HCT116 (cell line): ENCODE measurements at regions not wholly inside any gene's neighbourhood (a gene's known extent, or its start where the extent isn't known, plus 50 kb on each side); places are given as distances from the start of the nearest gene placed in this dataset.

Experiments
- ATAC-seq: fragments of 200-7000 bp; cut with Tn5 transposase; 2 replicates; pipeline ENCODE4 v1.9.1; 2020; ENCODE audit warnings: mild to moderate bottlenecking, moderate library complexity
- BruUV-seq: library from RNA; stranded (reverse); fragments of 400-500 nt; replicated peaks from 2 replicates; lab custom pipeline; 2021; lab: Mats Ljungman, UMichigan
- CTCF ChIA-PET: fragments of 300-600 bp; sonication (Branson Sonifier 250); formaldehyde crosslinking; loops from one replicate; lab custom pipeline; 2021; ENCODE audit warnings: antibody characterized with exemption; lab: Charles Lee
- POLR2A ChIA-PET: fragments of 300-600, 350-600 bp; sonication (Branson Sonifier 250); formaldehyde crosslinking; loops from one replicate; lab custom pipeline; 2021; ENCODE audit warnings: antibody characterized with exemption; lab: Charles Lee
- RAD21 ChIA-PET, 2 experiments: fragments of 300-600 bp; sonication (Branson Sonifier 250); formaldehyde crosslinking; loops; one replicate each; lab custom pipeline; 2023; ENCODE audit warnings: low total read pairs in 2 of 2; ENCODE audit not compliant: uncharacterized antibody in 2 of 2, unreplicated experiment in 2 of 2, low non-redundant PET in 1 of 2; lab: Charles Lee
- DNase-seq: peaks from one replicate; pipeline ENCODE4 v3.0.0-alpha.2; 2010; ENCODE audit warnings: low read depth, low spot score
- H2AFZ ChIP-seq: fragments of 200-600 bp; shearing (Covaris generic), sonication (generic); 2 replicates; pipeline ENCODE4 v1.6.1; 2017; ENCODE audit warnings: low read depth, mixed run types, mixed read lengths, antibody characterized with exemption, low read length; ENCODE audit not compliant: poor library complexity, severe bottlenecking
- H3K27ac ChIP-seq: 2 replicates; pipeline ENCODE4 v1.5.1; 2012; ENCODE audit warnings: low read depth, low read length
- H3K27me3 ChIP-seq: fragments of 200-600 bp; sonication (generic); 2 replicates; pipeline ENCODE4 v1.6.1; 2016; ENCODE audit warnings: mixed run types, low read length, mixed read lengths; ENCODE audit not compliant: insufficient read depth
- H3K36me3 ChIP-seq, 2 experiments: fragments of 200-500 bp in 1 of 2; fragments of 200-600 bp in 1 of 2; sonication (Bioruptor generic) in 1 of 2; sonication (generic) in 1 of 2; 2 replicates each; pipeline versions ENCODE4 v1.5.1 to v1.6.1; 2014 to 2016; ENCODE audit warnings: low read length in 2 of 2, inconsistent platforms in 1 of 2, mixed read lengths in 1 of 2, mixed run types in 1 of 2; ENCODE audit not compliant: insufficient read depth in 2 of 2, control insufficient read depth in 1 of 2
- H3K4me1 ChIP-seq, 2 experiments: fragments of 200-600 bp in 1 of 2; sonication (generic) in 1 of 2; 2 replicates each; pipeline versions ENCODE4 v1.5.1 to v1.6.1; 2012 to 2017; ENCODE audit warnings: low read length in 2 of 2, inconsistent platforms in 1 of 2, mild to moderate bottlenecking in 1 of 2, mixed read lengths in 1 of 2, mixed run types in 1 of 2, moderate library complexity in 1 of 2; ENCODE audit not compliant: insufficient read depth in 2 of 2, control insufficient read depth in 1 of 2
- H3K4me2 ChIP-seq: fragments of 200-600 bp; sonication (generic); 2 replicates; pipeline ENCODE4 v1.6.1; 2017; ENCODE audit warnings: mixed run types, low read length, mixed read lengths
- H3K4me3 ChIP-seq, 2 experiments: fragments of 200-600 bp in 1 of 2; sonication (generic) in 1 of 2; replicated peaks in 1 of 2; 2 replicates each; pipeline ENCODE4 v1.5.1; 2011 to 2016; ENCODE audit warnings: low read length in 2 of 2, control low read depth in 1 of 2, low read depth in 1 of 2, mild to moderate bottlenecking in 1 of 2, mixed read lengths in 1 of 2, mixed run types in 1 of 2
- H3K79me2 ChIP-seq: fragments of 200-600 bp; sonication (generic); 2 replicates; pipeline ENCODE4 v1.6.1; 2017; ENCODE audit warnings: mild to moderate bottlenecking, mixed run types, low read length, moderate library complexity, mixed read lengths; ENCODE audit not compliant: insufficient read depth
- H3K9ac ChIP-seq: fragments of 200-600 bp; sonication (generic); 2 replicates; pipeline ENCODE4 v1.6.1; 2016; ENCODE audit warnings: low read length, mixed read lengths
- H3K9me2 ChIP-seq: fragments of 200-600 bp; sonication (generic), shearing (Covaris generic); 2 replicates; pipeline ENCODE4 v1.6.1; 2017; ENCODE audit warnings: mixed run types, mild to moderate bottlenecking, moderate library complexity; ENCODE audit not compliant: insufficient read depth
- H3K9me3 ChIP-seq, 2 experiments: fragments of 200-500 bp in 1 of 2; fragments of 200-600 bp in 1 of 2; sonication (Bioruptor generic) in 1 of 2; sonication (generic) in 1 of 2; 2 replicates each; pipeline ENCODE4 v1.6.1; 2014 to 2017; ENCODE audit warnings: low read length in 2 of 2, mixed read lengths in 2 of 2, inconsistent platforms in 1 of 2, low read depth in 1 of 2, mild to moderate bottlenecking in 1 of 2, mixed run types in 1 of 2, moderate library complexity in 1 of 2; ENCODE audit not compliant: control insufficient read depth in 1 of 2, insufficient read depth in 1 of 2
- H4K20me1 ChIP-seq: fragments of 200-600 bp; sonication (generic), shearing (Covaris generic); 2 replicates; pipeline ENCODE4 v1.6.1; 2017; ENCODE audit warnings: mixed run types, mild to moderate bottlenecking, moderate library complexity; ENCODE audit not compliant: insufficient read depth
- ATF3 ChIP-seq: IDR thresholded peaks from 2 replicates; pipeline ENCODE4 v1.6.1; 2012
- CTCF ChIP-seq, 3 experiments: fragments of 200-600 bp in 1 of 3; sonication (generic) in 1 of 3; IDR thresholded peaks in 2 of 3; conservative IDR thresholded peaks in 1 of 3; 2 replicates each; pipeline ENCODE4 v1.5.1; 2012 to 2017; ENCODE audit warnings: low read depth in 2 of 3, low read length in 2 of 3, antibody characterized with exemption in 1 of 3, borderline replicate concordance in 1 of 3, control low read depth in 1 of 3, mild to moderate bottlenecking in 1 of 3, mixed read lengths in 1 of 3, mixed run types in 1 of 3, moderate library complexity in 1 of 3; ENCODE audit not compliant: insufficient read depth in 1 of 3
- EGR1 ChIP-seq: IDR thresholded peaks from 2 replicates; pipeline ENCODE4 v1.6.1; 2012; ENCODE audit warnings: low read depth
- JUND ChIP-seq: IDR thresholded peaks from 2 replicates; pipeline ENCODE4 v1.6.1; 2012
- MAX ChIP-seq: IDR thresholded peaks from 2 replicates; pipeline ENCODE4 v1.6.1; 2012
- RAD21 ChIP-seq: IDR thresholded peaks from 2 replicates; pipeline ENCODE4 v1.6.1; 2012; ENCODE audit warnings: low read depth, mild to moderate bottlenecking
- REST ChIP-seq: IDR thresholded peaks from 2 replicates; pipeline ENCODE4 v1.6.1; 2012; ENCODE audit warnings: low read depth
- SRF ChIP-seq: IDR thresholded peaks from 2 replicates; pipeline ENCODE4 v1.6.1; 2012; ENCODE audit warnings: low read depth
- TCF7L2 ChIP-seq: IDR thresholded peaks from 2 replicates; pipeline ENCODE4 v1.7.0; 2011; ENCODE audit warnings: borderline replicate concordance, inconsistent platforms; ENCODE audit not compliant: insufficient read depth, insufficient read length; ENCODE audit errors: extremely low read depth
- ZBTB33 ChIP-seq: IDR thresholded peaks from 2 replicates; pipeline ENCODE4 v1.6.1; 2011; ENCODE audit warnings: mild to moderate bottlenecking, low read length, moderate library complexity; ENCODE audit not compliant: insufficient replicate concordance; ENCODE audit errors: extremely low read depth
- ZFX ChIP-seq: fragments of 450-650 bp; IDR thresholded peaks from 2 replicates; pipeline ENCODE4 v1.6.1; 2017
- intact Hi-C: fragments of 100-400 bp; cut with micrococcal nuclease; formaldehyde crosslinking; loops from 2 replicates; pipeline ENCODE4 v1.10.0; 2022

- no peak overlapping the region for H2AFZ ChIP-seq
- H3K27me3 ChIP-seq: no peaks in the 10 kb centered on the region
- intact Hi-C loops: loop anchor here (2.0 to 10.0 kb wide), 3 partner anchors 763 to 1033 kb away; no protein-coding TSS in a partner anchor
- ATAC-seq (peak; percentile 99), DNase-seq (peak; percentile 69)
- H3K9ac ChIP-seq: no peak overlapping the region
- BruUV-seq: no TSS peak
- no peak overlapping the region for H3K4me3 ChIP-seq
- POLR2A ChIA-PET: no interaction called here
- TF ChIP-seq CTCF (IDR thresholded peaks at IDR 0.05 in 2 of 3, conservative IDR thresholded peaks at IDR 0.05 in 1 of 3; ENCODE audit: borderline replicate concordance in 1 of 3, insufficient read depth in 1 of 3, low read depth in 2 of 3, low read length in 2 of 3): peak; percentile 52 to 90 (median 75); a peak in 5 of 6 replicates
- TF ChIP-seq MAX: no peak
- TF ChIP-seq SRF: no peak
- TF ChIP-seq RAD21: peak; percentile 80
- TF ChIP-seq ZFX: no peak
- H3K9me3 ChIP-seq: no peaks in the 10 kb centered on the region
- no peak overlapping the region for H3K4me2 ChIP-seq
- CTCF ChIA-PET: interaction anchor here (1.0 to 2.6 kb wide), 6 partner anchors 11 to 1034 kb away, joined by 3 to 18 read pairs (median 4); no protein-coding TSS in a partner anchor
- no peaks in the 10 kb centered on the region for H3K9me2 ChIP-seq
- H3K36me3 ChIP-seq: no peaks in the 10 kb centered on the region
- no peaks in the 10 kb centered on the region for H4K20me1 ChIP-seq
- RAD21 ChIA-PET: no interaction called here
- H3K4me1 ChIP-seq: no peaks in the 10 kb centered on the region
- H3K27ac ChIP-seq: no peak overlapping the region
- H3K79me2 ChIP-seq: no peaks in the 10 kb centered on the region
These were observed 597.3 kb downstream of the PRELID2 start for GRCh38 chr5:145237843-145238242.

- no peak overlapping the region for H3K9ac ChIP-seq
- H3K4me3 ChIP-seq: no peak overlapping the region
- POLR2A ChIA-PET: no interaction called here
- no peak overlapping the region for H2AFZ ChIP-seq
- BruUV-seq: no TSS peak
- no peaks in the 10 kb centered on the region for H3K79me2 ChIP-seq
- intact Hi-C loops: loop anchor here (5.0 to 10.0 kb wide), 2 partner anchors 762 to 810 kb away; no protein-coding TSS in a partner anchor
- RAD21 ChIA-PET: no interaction called here
- H3K27me3 ChIP-seq: no peaks in the 10 kb centered on the region
- H4K20me1 ChIP-seq: no peaks in the 10 kb centered on the region
- DNase-seq: no peak
- no peaks in the 10 kb centered on the region for H3K9me2 ChIP-seq
- H3K9me3 ChIP-seq: no peaks in the 10 kb centered on the region
- H3K4me1 ChIP-seq: no peaks in the 10 kb centered on the region
- CTCF ChIA-PET: interaction anchor here (2.6 kb wide), 1 partner anchor 12 kb away, joined by 18 read pairs; no protein-coding TSS in a partner anchor
- no peaks in the 10 kb centered on the region for H3K36me3 ChIP-seq
- no peak overlapping the region for H3K4me2 ChIP-seq
- no peak overlapping the region for H3K27ac ChIP-seq
- ATAC-seq: no peak
- TF ChIP-seq JUND: no peak
- TF ChIP-seq RAD21: no peak
- no peak for TF ChIP-seq REST
- no peak for TF ChIP-seq EGR1
- TF ChIP-seq ATF3: no peak
- no peak for TF ChIP-seq TCF7L2
- TF ChIP-seq SRF: no peak
- no peak for TF ChIP-seq ZBTB33
These were observed 598.2 kb downstream of the PRELID2 start for GRCh38 chr5:145236983-145237382.
